ENCODE measurements at regions not wholly inside any gene's neighbourhood (a gene's known extent, or its start where the extent isn't known, plus 50 kb on each side); places are given as distances from the start of the nearest gene placed in this dataset.

GRCh38 chrX:39731330-39731667 lies 366.5 kb downstream of the BCOR start:
- TF ChIP-seq EZH2 (IDR thresholded peaks at IDR 0.05; ENCODE audit: insufficient read depth, poor library complexity, severe bottlenecking) (no peak), EZH2phosphoT487 (IDR thresholded peaks at IDR 0.05; ENCODE audit: insufficient read depth, low read depth) (no peak)
